SK-N-MC (cell line): ENCODE measurements at regions not wholly inside any gene's neighbourhood (a gene's known extent, or its start where the extent isn't known, plus 50 kb on each side); places are given as distances from the start of the nearest gene placed in this dataset.

Experiments
- DNase-seq: peaks from one replicate; pipeline ENCODE4 v3.0.0-alpha.2; 2011; ENCODE audit warnings: low read depth, low spot score
- H3K27ac ChIP-seq: fragments of 200-600 bp; sonication (generic); 2 replicates; pipeline ENCODE4 v1.5.1; 2016; ENCODE audit warnings: mixed run types
- H3K36me3 ChIP-seq: fragments of 200-600 bp; sonication (generic); 2 replicates; pipeline ENCODE4 v1.6.1; 2017; ENCODE audit warnings: antibody characterized with exemption, low read length, mixed read lengths; ENCODE audit not compliant: insufficient read depth
- H3K4me3 ChIP-seq: fragments of 200-600 bp; sonication (generic); 2 replicates; pipeline ENCODE4 v1.5.1; 2016
- H3K9ac ChIP-seq: fragments of 200-600 bp; sonication (generic); 2 replicates; pipeline ENCODE4 v1.8.0; 2017; ENCODE audit warnings: mixed run types, mixed read lengths; ENCODE audit not compliant: insufficient read length
- H3K9me3 ChIP-seq: fragments of 200-600 bp; sonication (generic); 2 replicates; pipeline ENCODE4 v1.6.1; 2017; ENCODE audit warnings: low read depth, mild to moderate bottlenecking, antibody characterized with exemption, low read length, moderate library complexity, mixed read lengths
- EZH2 ChIP-seq: fragments of 200-600 bp; sonication (generic); IDR thresholded peaks from one replicate; pipeline ENCODE4 v1.6.1; 2017; ENCODE audit warnings: antibody characterized with exemption
- FOXP2 ChIP-seq: optimal IDR thresholded peaks from 2 replicates; pipeline ENCODE3; 2011; ENCODE audit warnings: mild to moderate bottlenecking, moderate library complexity; ENCODE audit not compliant: insufficient read depth; ENCODE audit errors: extremely low read length, control extremely low read depth
- POLR2AphosphoS5 ChIP-seq: IDR thresholded peaks from 2 replicates; pipeline ENCODE4 v1.6.1; 2012; ENCODE audit warnings: mild to moderate bottlenecking, low read depth, low read length, borderline replicate concordance

DNA sequence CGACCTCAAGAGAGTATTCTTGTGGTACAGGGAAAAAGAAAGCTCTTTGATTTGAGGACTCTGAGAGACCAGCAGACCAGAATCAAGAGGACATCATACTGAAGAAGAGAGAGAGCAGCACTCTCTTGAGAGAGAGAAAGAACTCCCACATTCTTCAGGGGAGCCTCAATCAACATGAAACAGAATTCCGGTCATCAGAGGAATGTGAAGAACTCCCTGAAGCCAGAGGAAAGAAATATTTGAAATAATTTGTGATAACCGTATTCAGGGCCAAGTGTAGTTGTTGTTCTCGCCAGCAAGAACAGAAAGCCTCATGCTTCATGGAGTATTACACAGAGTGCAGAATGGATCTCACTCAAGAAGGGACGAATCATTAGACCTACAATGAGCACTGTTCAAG is 363.8 kb upstream of the TMEM132C start:
- TF ChIP-seq POLR2AphosphoS5 = no peak
- TF ChIP-seq EZH2 = no peak
- no peak for TF ChIP-seq FOXP2
- Histone ChIP-seq H3K9me3 (no peaks in the 10 kb centered on the region), H3K4me3 (no peak overlapping the region), H3K36me3 (no peaks in the 10 kb centered on the region), H3K27ac (no peak overlapping the region), H3K9ac (no peak overlapping the region)
- no peak for DNase-seq

DNA sequence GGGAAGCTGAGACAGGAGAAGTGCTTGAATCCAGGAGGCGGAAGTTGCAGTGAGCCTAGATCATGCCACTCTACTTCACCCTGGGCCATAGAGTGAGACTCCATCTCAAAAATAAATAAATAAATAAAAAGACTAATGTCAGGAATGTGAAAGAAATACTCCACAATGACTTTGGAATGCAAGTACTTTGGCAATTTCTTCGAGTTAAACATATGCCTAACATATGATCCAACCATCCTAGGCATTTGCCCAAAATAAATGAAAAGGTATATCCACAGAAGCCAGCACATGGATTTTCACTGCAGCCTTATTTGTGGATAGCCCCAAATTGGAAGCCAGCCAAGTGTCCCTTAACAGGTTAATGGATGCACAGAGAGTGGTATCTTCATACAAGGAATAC is 357.9 kb upstream of the TMEM132C start:
- no peak overlapping the region for H3K4me3 ChIP-seq
- TF ChIP-seq FOXP2 (no peak), POLR2AphosphoS5 (no peak), EZH2 (no peak)
- H3K27ac ChIP-seq = no peak overlapping the region
- no peaks in the 10 kb centered on the region for H3K36me3 ChIP-seq
- no peak for DNase-seq
- no peak overlapping the region for H3K9ac ChIP-seq
- H3K9me3 ChIP-seq = no peaks in the 10 kb centered on the region

DNA sequence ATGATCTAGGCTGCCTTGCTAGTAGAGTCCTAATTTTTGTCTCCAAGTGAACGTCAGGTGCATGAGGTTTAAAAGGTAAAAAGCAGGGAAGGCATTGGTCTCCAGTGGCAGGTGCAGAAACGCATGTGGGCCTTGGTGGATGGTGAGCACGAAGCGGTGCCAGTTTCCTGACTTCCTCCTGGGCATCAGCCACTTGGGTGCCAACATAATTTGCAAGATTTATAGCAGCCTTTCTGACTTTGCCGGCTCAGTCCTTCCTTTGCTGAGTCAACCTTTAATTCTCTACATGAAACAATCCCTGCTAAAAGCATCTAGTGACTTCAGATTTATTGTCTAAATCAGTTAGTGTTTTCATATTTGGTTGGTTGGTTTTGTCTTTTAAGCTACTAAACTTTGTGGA is 355.7 kb upstream of the TMEM132C start:
- no peak for TF ChIP-seq FOXP2
- TF ChIP-seq POLR2AphosphoS5 = no peak
- TF ChIP-seq EZH2 = no peak
- no peaks in the 10 kb centered on the region for H3K36me3 ChIP-seq
- no peaks in the 10 kb centered on the region for H3K9me3 ChIP-seq
- H3K4me3 ChIP-seq = no peak overlapping the region
- H3K9ac ChIP-seq = no peak overlapping the region
- H3K27ac ChIP-seq = no peak overlapping the region
- DNase-seq = no peak

DNA sequence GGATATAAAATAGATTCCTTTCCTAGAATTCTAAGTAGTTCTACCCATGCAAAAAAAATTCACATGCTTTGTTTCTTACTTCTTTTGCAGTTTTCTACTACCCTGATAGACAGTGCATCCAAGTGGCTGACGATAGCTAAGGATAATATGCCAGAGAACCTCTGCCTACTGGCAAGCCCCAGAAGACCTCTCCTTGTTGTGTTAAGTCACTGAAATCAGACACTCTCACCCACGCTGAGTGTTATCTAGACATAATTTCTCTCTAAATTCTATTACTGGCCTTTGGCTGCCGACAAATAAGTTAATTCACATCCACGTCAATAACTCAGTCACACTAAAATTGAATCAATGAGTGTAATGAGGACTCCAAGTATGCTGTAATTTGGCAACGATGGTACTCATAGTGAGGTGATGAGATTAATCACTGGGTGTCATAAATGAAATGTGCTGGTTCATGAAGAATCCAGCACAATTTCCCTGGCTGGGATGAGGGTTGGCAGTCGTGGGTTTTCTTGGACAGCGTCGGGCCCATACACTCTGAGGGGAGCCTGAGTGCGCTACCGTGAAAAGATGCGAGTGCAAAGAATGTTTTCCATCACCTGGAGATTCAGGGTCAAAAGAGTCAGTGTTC is 354.8 kb upstream of the TMEM132C start:
- no peak for DNase-seq
- Histone ChIP-seq H3K4me3 (no peak overlapping the region), H3K9ac (no peak overlapping the region), H3K27ac (no peak overlapping the region), H3K9me3 (no peaks in the 10 kb centered on the region), H3K36me3 (no peaks in the 10 kb centered on the region)
- TF ChIP-seq EZH2 (no peak), FOXP2 (no peak), POLR2AphosphoS5 (no peak)

DNA sequence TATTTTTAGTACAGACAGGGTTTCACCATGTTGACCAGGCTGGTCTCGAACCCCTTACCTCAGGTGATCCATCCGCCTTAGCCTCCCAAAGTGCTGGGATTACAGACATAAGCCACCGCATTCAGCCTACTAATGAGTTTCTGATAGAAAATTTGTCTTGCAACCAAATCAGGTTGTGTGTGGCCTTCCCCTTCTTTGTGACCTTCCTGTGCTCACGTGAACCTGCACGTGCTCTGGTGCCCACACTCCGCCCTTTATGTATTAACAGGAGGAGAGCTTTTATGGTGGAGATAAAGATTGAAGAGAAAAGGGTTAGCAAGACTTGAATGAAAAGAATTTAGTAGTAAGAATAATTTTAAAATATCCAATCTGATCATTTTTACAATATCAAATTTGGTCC is 343.5 kb upstream of the TMEM132C start:
- no peak for DNase-seq
- Histone ChIP-seq H3K9ac (no peak overlapping the region), H3K27ac (no peak overlapping the region), H3K4me3 (no peak overlapping the region), H3K36me3 (no peaks in the 10 kb centered on the region), H3K9me3 (no peaks in the 10 kb centered on the region)
- no peak for TF ChIP-seq FOXP2
- TF ChIP-seq POLR2AphosphoS5 = no peak
- no peak for TF ChIP-seq EZH2

DNA sequence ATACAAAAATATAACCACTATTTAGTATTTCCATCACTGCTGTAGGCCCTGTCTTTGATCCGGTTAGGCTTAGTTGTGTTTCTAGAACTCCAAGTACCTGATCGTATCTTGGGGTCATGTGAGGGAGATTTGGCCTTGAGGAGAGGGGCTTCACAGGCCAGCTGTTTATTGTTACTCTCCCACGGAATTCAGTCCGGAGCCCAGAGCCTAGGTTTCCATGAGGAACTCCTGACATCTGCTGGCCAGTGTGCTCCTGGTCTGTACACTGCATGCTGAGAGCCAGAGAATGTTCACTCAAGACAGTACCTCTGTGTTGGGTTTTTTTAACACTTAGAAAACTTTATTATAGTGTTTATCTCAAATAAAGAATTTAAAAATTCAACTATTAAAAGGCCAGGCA is 341.0 kb upstream of the TMEM132C start:
- no peak for DNase-seq
- Histone ChIP-seq H3K9me3 (no peaks in the 10 kb centered on the region), H3K27ac (no peak overlapping the region), H3K9ac (no peak overlapping the region), H3K36me3 (no peaks in the 10 kb centered on the region), H3K4me3 (no peak overlapping the region)
- TF ChIP-seq POLR2AphosphoS5 (no peak), EZH2 (no peak), FOXP2 (no peak)

DNA sequence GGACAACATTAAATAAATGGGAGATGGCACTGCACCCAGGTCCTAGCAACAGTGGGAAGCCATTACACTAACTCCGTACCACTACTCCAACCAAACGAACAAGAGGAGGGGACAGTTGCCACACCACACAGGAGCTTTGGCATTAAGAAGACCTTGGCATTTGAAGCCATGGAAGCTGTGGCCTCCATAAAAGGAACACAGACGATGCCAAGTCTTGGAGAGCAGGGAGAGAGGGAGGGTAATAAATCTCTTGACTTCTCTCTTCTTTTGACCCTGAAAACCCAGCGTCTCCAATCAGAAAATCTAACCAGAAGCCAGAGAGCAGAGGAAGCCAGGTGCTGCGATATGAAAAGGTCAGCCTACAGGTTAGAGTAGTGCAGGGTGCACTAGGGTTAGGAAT is 338.8 kb upstream of the TMEM132C start:
- no peak for DNase-seq
- H3K9me3 ChIP-seq = no peaks in the 10 kb centered on the region
- TF ChIP-seq POLR2AphosphoS5 = no peak
- no peak for TF ChIP-seq EZH2
- no peak for TF ChIP-seq FOXP2
- no peaks in the 10 kb centered on the region for H3K36me3 ChIP-seq
- no peak overlapping the region for H3K27ac ChIP-seq
- no peak overlapping the region for H3K4me3 ChIP-seq
- no peak overlapping the region for H3K9ac ChIP-seq

DNA sequence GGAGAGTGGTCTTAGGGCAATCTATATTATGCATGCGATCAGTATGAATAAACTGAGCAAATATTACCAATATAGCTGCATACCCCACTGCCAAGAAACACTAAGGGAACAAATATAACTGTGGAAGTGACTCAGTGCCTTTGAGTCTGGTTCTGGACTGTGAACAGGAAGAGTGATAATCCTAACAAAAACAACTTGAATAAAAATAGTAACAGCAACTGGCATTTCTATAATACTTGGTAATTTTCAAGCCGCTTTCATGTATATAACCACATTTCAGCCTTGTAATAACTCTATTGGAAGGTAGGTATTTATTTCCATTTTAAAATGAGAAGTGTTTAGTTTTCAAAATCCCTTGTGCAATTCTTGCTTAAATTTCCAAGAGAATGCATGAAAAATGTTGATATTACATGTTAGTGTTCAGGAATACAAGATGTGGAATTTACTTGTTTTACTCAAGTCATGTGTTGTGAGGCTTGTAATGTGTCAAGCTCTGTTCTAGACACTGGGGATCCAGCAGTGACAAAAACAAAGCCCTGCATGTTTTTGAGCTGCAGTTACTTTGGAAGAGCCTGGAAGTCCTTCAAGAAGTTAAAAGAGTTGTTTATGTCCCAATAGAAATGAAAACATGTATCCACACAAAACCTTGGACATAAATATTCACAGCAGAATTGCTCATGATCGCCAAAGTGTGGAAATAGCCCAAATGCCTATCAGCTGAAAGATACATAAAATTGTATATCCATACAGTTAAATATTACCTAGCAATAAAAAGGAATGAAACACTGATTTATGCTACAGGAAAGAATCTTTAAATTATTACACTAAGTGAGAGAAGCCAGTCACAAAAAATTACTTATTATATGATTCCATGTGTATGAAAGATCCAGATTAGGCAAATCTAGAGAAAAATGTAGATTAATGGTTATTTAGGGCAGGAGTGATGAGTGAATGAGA is 338.1 kb upstream of the TMEM132C start:
- H3K9me3 ChIP-seq = no peaks in the 10 kb centered on the region

More for the DNA sequence above, 338.1 kb upstream of the TMEM132C start:
- H3K27ac ChIP-seq = no peak overlapping the region
- H3K36me3 ChIP-seq = no peaks in the 10 kb centered on the region
- no peak for TF ChIP-seq FOXP2
- TF ChIP-seq EZH2 = no peak
- DNase-seq = no peak
- no peak overlapping the region for H3K4me3 ChIP-seq
- H3K9ac ChIP-seq = no peak overlapping the region
